Activated CD4-positive, alpha-beta T cell treated with anti-CD3 and anti-CD28 coated beads for 4 hours (primary cell): ENCODE measurements at regions not wholly inside any gene's neighbourhood (a gene's known extent, or its start where the extent isn't known, plus 50 kb on each side); places are given as distances from the start of the nearest gene placed in this dataset.

Experiments used
- DNase-seq, 2 donors: peaks; one replicate each; pipeline ENCODE4 v3.0.0-alpha.2; 2020

GRCh38 chr20:48433178-48433577 lies 394.6 kb downstream of the PREX1 start:
- no peak for DNase-seq

DNA sequence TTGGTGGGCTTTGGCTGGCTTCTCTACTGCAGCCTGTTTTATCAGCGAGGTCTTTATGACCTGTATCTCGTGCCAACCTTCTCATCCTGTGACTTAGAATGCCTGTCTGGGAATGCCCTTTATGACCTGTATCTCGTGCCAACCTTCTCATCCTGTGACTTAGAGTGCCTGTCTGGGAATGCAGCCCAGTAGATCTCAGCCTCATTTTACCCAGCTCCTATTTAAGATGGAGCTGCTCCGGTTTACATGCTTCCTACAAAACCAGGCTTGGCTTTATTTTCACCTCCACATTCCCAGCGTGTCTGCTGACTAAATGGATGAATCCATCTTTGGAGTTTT lies 395.3 kb downstream of the PREX1 start:
- no peak for DNase-seq

GRCh38 chr20:48431653-48432493 lies 395.9 kb downstream of the PREX1 start:
- DNase-seq: no peak

DNA sequence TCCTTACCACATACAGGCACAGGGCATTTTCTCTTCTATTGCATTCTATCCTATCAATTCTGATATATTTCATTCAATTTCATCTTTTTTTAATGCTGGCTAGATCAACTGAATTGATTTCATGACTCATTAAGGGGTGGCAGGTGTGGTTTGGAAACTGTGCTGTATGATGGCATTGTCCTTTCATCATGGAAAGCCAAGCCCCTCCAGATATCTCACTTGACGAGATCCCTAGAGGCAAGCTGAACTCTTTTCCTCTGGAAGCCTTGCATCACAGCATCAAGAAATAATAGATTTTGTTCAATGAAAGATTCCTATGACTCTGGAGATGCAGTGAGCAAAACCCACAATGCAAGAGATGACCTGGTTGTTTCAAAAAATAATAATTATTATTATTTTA lies 401.2 kb downstream of the PREX1 start:
- no peak for DNase-seq

- no peak for DNase-seq
Measured at GRCh38 chr20:48425817-48426612, 401.8 kb downstream of the PREX1 start.

DNA sequence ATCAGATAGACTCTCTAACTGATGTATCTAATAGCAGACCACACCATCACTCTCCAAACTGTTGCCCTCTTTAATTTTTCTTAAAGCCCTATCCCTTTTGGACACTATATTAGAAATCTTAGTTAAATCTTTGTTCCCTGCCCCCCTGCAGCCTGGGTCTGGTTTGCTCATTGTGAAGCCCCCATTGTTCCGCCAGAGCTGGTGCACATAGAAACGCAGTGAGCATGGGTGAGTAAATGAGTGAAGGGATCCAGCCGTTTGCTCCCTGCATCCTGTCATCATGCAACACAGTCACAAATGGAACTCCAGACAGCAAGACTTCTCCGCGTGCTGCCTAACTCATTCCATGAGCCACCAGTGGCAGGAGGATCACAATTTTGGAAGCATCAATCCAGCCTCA lies 402.5 kb downstream of the PREX1 start:
- no peak for DNase-seq

DNA sequence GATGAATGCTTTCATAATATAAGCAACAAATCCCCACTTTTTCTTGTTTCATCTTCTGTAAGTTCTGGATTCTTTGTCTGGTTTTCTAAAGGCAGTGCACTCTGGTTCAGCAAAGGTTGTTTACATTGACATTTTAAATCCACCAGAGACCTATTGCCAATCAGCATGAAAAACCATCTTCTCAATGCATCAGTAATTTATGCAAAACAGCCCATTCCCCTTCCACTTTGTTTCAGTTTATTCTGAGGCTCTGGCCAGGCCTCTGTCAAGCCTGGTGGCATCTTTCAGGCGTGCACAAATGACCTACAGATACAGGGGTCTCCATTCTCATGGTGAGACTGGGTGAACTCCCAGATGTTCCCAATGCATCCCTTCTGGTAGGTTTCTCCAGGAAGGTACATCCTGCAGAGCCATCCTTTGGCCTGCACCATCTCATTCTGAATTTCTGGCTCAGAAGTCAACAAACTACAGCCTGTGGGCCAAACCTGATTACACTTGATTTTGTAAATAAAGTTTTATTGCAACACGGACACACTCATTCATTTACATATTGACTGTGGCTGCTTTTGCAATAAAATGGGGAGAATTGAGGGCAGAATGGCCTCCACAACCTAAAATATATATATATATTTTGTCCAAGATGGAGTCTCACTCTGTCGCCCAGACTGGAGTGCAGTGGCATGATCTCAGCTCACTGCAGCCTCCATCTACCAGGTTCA lies 405.4 kb downstream of the PREX1 start:
- no peak for DNase-seq

DNA sequence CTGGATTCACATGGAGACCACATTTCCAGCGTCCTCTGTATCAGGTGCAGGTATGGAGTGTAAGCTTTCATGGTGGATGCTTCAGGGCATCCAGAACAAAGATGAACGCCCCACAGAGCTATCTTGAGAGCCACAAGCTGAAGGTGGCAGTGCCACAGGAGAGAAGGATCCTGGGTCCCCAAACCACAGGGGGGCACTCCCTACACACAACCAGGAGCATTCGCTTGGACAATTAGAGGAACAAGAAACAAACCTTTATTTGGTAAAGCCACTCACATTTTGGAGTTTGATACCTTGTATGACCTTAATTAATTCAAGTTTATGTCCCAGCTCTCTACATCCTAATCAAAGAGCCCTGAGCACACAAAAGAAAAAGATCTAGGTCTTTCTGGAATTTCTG lies 406.3 kb downstream of the PREX1 start:
- no peak for DNase-seq

DNA sequence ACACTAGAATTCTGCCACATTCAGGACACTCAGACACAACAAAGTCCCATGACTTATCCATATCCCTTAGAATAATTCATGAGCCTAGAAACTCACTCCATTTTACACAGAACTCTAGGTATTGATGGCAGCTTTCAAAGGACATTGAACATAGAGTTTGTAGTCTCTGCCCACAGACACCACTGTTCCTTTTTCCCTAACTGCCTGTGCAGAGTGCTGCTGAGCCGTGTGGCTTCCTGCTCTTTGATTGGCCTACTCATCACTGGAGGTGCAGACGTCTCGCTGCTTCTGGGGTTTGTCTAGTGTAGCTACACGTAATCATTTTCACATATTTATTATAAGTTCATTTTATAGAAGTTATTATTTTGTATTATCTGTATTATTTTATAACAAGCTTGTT lies 407.6 kb downstream of the PREX1 start:
- DNase-seq: no peak

- no peak for DNase-seq
Measured at GRCh38 chr20:48419173-48419572, 408.6 kb downstream of the PREX1 start.

DNA sequence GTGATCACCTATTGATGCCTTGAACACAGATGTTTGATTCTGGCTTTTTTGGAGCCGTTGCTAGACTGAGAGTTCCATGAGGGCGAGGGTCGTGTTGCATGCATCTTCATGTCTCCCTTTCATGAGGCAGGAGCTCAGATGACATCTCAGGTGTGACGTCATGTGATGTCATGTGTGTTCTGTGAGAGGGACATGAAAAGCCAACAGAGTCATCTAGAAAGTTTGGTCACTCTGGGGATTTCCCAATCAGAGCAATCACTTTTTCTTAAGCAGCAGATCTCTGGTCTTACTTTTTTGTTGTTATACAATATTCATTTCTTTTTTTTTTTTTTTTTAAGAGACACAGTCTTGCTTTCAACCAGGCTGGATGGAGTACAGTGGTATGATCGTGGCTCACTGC lies 411.8 kb downstream of the PREX1 start:
- no peak for DNase-seq

- no peak for DNase-seq
Measured at GRCh38 chr20:48414786-48415185, 413.0 kb downstream of the PREX1 start.

DNA sequence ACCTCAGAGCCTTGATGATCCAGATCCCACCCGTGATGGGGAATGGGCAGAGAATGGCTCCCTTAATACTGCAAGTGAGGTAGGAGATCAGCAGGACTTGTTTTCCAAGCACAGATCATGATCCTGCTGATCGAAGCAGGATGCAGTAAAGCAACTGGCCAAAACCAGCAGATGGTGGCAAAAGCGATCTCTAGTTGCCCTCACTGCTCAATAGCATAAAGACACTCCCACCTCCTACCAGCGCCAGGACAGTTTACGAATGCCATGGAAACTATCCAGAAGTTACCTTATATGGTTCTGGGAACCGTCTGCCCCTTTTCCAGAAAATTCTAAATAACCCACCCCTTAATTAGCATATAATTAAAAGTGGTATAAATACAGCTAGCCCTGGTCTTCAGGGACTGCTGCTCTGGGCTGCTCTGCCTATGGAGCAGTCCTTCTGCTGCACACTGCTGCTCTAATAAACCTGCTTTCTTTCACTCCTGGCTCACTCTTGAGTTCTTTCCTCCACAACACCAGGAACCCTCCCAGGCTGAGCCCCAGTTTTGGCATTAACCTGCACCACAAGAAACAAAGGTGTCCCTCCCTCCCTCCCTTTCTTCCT lies 415.8 kb downstream of the PREX1 start:
- no peak for DNase-seq

- DNase-seq: no peak
Measured at GRCh38 chr20:48411245-48411644, 416.6 kb downstream of the PREX1 start.

GRCh38 chr20:48409055-48409615 lies 418.7 kb downstream of the PREX1 start:
- DNase-seq: no peak

- no peak for DNase-seq
Measured at GRCh38 chr20:48407710-48408109, 420.1 kb downstream of the PREX1 start.

GRCh38 chr20:48406912-48407340 lies 420.9 kb downstream of the PREX1 start:
- no peak for DNase-seq

- no peak for DNase-seq
Measured at GRCh38 chr20:48406498-48406897, 421.3 kb downstream of the PREX1 start.

DNA sequence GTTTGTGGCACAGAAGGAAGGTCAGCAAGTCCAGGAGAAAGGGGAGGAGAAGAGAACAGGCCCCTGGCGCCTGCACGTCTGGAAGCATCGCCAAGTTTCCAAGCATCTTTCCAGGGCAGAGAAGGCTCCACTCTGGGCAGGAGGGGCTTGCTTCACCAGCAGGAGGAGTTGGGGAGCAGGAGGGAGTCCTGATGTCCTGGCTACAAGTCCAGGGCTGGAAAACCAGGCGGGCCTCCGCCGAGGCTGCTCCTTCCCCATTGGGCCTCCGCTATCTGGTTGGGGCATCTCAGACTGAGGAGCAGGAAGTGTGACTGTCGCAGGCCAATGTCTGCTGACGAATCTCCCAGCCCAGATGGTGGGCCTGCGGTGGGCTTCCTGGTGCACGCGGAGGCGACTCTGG lies 421.9 kb downstream of the PREX1 start:
- no peak for DNase-seq

DNA sequence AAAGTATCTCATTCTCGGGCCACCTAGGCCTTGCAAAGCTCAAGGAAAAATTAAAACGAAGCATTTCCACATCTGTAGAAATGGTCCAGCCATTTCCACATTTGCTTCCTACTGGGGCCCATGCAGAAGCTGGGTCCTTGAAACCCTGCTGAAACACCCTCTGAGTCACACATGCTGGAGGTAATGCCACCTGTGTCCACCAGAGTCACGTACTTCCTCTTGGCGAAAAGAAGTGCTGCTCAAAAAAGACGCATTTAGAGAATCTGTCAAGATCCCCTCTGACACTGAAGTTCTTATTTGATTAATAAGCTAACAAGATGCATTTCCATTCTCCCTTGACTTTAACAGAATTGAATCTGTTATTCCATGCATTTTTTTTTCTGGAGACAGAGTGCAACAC lies 423.2 kb downstream of the PREX1 start:
- no peak for DNase-seq

GRCh38 chr20:48403167-48403761 lies 424.5 kb downstream of the PREX1 start:
- DNase-seq: no peak

- no peak for DNase-seq
Measured at GRCh38 chr20:48401359-48401758, 426.4 kb downstream of the PREX1 start.

DNA sequence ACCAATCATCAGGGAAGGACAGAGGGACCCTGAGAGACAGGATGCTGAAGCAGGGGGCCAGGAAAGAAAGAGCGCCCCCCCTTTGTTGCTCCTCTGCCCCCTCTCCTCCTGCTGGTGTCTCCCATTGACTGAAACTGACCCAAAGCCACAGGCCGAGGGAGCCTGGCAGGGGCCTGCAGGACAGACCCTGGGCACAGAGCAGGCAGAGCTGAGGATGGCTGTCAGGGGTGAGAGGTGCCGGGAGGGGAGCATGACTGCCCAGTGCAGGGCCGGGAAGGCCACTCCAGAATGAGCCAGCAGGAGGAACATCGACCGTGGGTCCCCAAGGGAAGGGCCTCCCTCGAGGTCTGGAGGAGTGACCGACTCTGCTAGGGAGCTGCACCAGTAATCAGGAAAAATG lies 427.8 kb downstream of the PREX1 start:
- no peak for DNase-seq
